ENCODE measurements at regions not wholly inside any gene's neighbourhood (a gene's known extent, or its start where the extent isn't known, plus 50 kb on each side); places are given as distances from the start of the nearest gene placed in this dataset.

GRCh38 chr4:181181331-181181730, 1061.9 kb upstream of the TENM3 start:
- no peak for TF ChIP-seq CTCF (IDR thresholded peaks at IDR 0.05)
- no peak for TF ChIP-seq POLR2A (IDR thresholded peaks at IDR 0.05)

Measured in heart left ventricle (tissue), 13 donors.